Endothelial cell of umbilical vein (primary cell): ENCODE measurements at regions not wholly inside any gene's neighbourhood (a gene's known extent, or its start where the extent isn't known, plus 50 kb on each side); places are given as distances from the start of the nearest gene placed in this dataset.

Source experiments
- BruUV-seq: library from RNA; stranded (reverse); fragments of 400-500 nt; replicated peaks from 2 replicates; lab custom pipeline; 2021; lab: Mats Ljungman, UMichigan
- CTCF ChIA-PET: fragments of 300-600, 350-600 bp; sonication (Branson Sonifier 250); formaldehyde crosslinking; loops from one replicate; lab custom pipeline; 2021; ENCODE audit warnings: antibody characterized with exemption, inconsistent platforms; lab: Charles Lee
- POLR2A ChIA-PET: fragments of 300-600, 350-600 bp; sonication (Branson Sonifier 250); formaldehyde crosslinking; loops from one replicate; lab custom pipeline; 2021; ENCODE audit warnings: antibody characterized with exemption, inconsistent platforms; lab: Charles Lee
- DNase-seq: peaks from one replicate; pipeline ENCODE4 v3.0.0-alpha.2; 2011; ENCODE audit warnings: low read depth, low spot score
- FAIRE-seq: peaks from 2 replicates; lab custom pipeline; 2011; peaks lifted over from hg19 to GRCh38; lab: Jason Lieb, UNC
- H2AFZ ChIP-seq: 2 replicates; pipeline ENCODE4 v1.6.0; 2012; ENCODE audit warnings: low read depth, low read length, control low read depth, inconsistent platforms
- H3K27ac ChIP-seq: 2 replicates; pipeline ENCODE4 v1.5.1; 2011; ENCODE audit warnings: low read depth, mild to moderate bottlenecking, control low read depth, low read length, moderate library complexity; ENCODE audit not compliant: insufficient read depth
- H3K27me3 ChIP-seq, 2 experiments: 2 replicates each; pipeline versions ENCODE4 v1.6.0 to v1.6.1; 2011; ENCODE audit warnings: low read length in 2 of 2, mixed read lengths in 1 of 2; ENCODE audit not compliant: control insufficient read depth in 2 of 2, insufficient read depth in 2 of 2
- H3K36me3 ChIP-seq, 2 experiments: 2 replicates in 1 of 2; 3 replicates in 1 of 2; pipeline ENCODE4 v1.5.1; 2011; ENCODE audit warnings: low read length in 2 of 2, mild to moderate bottlenecking in 1 of 2, moderate library complexity in 1 of 2; ENCODE audit not compliant: control insufficient read depth in 2 of 2, insufficient read depth in 2 of 2; ENCODE audit errors: extremely low read depth in 1 of 2
- H3K4me1 ChIP-seq: 3 replicates; pipeline ENCODE4 v1.5.1; 2011; ENCODE audit warnings: mild to moderate bottlenecking, low read length; ENCODE audit not compliant: control insufficient read depth, insufficient read depth; ENCODE audit errors: extremely low read depth
- H3K4me2 ChIP-seq: 2 replicates; pipeline ENCODE4 v1.6.1; 2011; ENCODE audit warnings: low read length, control low read depth, mixed read lengths; ENCODE audit not compliant: insufficient read depth
- H3K4me3 ChIP-seq, 3 experiments: fragments of 200-600 bp in 1 of 3; sonication (generic), shearing (Covaris generic) in 1 of 3; replicated peaks in 1 of 3; 2 replicates each; pipeline ENCODE4 v1.5.1; 2011 to 2016; ENCODE audit warnings: control low read depth in 3 of 3, low read length in 3 of 3, mild to moderate bottlenecking in 2 of 3, inconsistent platforms in 1 of 3, low read depth in 1 of 3, moderate library complexity in 1 of 3; ENCODE audit not compliant: insufficient read depth in 1 of 3
- H3K79me2 ChIP-seq: 2 replicates; pipeline ENCODE4 v1.6.0; 2012; ENCODE audit warnings: low read length, inconsistent platforms; ENCODE audit not compliant: control insufficient read depth, insufficient read depth
- H3K9ac ChIP-seq: replicated peaks from 2 replicates; pipeline ENCODE3; 2011; ENCODE audit warnings: low read length, control low read depth; ENCODE audit not compliant: insufficient read depth; ENCODE audit errors: extremely low read depth
- H3K9me1 ChIP-seq: replicated peaks from 3 replicates; pipeline ENCODE4 v1.6.0; 2011; ENCODE audit warnings: mild to moderate bottlenecking, low read length; ENCODE audit not compliant: control insufficient read depth, insufficient read depth; ENCODE audit errors: extremely low read depth
- H3K9me3 ChIP-seq: replicated peaks from 2 replicates; pipeline ENCODE4 v1.5.1; 2012; ENCODE audit warnings: low read length, inconsistent platforms; ENCODE audit not compliant: control insufficient read depth, insufficient read depth
- H4K20me1 ChIP-seq: replicated peaks from 2 replicates; pipeline ENCODE3; 2011; ENCODE audit warnings: mild to moderate bottlenecking, low read length; ENCODE audit not compliant: control insufficient read depth, insufficient read depth; ENCODE audit errors: extremely low read depth
- EZH2 ChIP-seq: IDR thresholded peaks from 2 replicates; pipeline ENCODE4 v1.6.1; 2012; ENCODE audit warnings: borderline replicate concordance, low read depth, mild to moderate bottlenecking, moderate library complexity, low read length, inconsistent platforms; ENCODE audit not compliant: severe bottlenecking
- FOS ChIP-seq: IDR thresholded peaks from 2 replicates; pipeline ENCODE4 v1.6.1; 2011; ENCODE audit warnings: mild to moderate bottlenecking, low read length, moderate library complexity, borderline replicate concordance; ENCODE audit not compliant: insufficient read depth
- GATA2 ChIP-seq: IDR thresholded peaks from 2 replicates; pipeline ENCODE4 v1.7.0; 2011; ENCODE audit warnings: low read depth, mild to moderate bottlenecking, moderate library complexity, mixed read lengths, low read length; ENCODE audit not compliant: insufficient read length, insufficient read depth
- JUN ChIP-seq: IDR thresholded peaks from 2 replicates; pipeline ENCODE4 v1.6.1; 2011; ENCODE audit warnings: borderline replicate concordance, low read depth; ENCODE audit not compliant: insufficient read length, insufficient read depth
- MAX ChIP-seq: IDR thresholded peaks from 2 replicates; pipeline ENCODE4 v1.6.1; 2011; ENCODE audit not compliant: insufficient read depth, insufficient read length
- MYC ChIP-seq: IDR thresholded peaks from one replicate; pipeline ENCODE4 v1.6.1; 2011; ENCODE audit warnings: mild to moderate bottlenecking, low read depth, low read length
- POLR2A ChIP-seq: IDR thresholded peaks from 2 replicates; pipeline ENCODE4 v1.6.1; 2012; ENCODE audit warnings: low read depth, mild to moderate bottlenecking, control low read depth, low read length
- POLR2AphosphoS5 ChIP-seq: IDR thresholded peaks from 2 replicates; pipeline ENCODE4 v1.6.1; 2012; ENCODE audit warnings: low read depth, mild to moderate bottlenecking, control low read depth, low read length, moderate library complexity; ENCODE audit not compliant: insufficient read depth
- dilution Hi-C: fragments of 300-500 bp; cut with MboI; formaldehyde crosslinking; loops from one replicate; pipeline ENCODE4 v1.15.0; 2019; ENCODE audit warnings: low sequenced_read_pairs; ENCODE audit not compliant: extremely low pct_ligation_motif_present
- intact Hi-C: fragments of 100-400 bp; cut with micrococcal nuclease; formaldehyde crosslinking; loops from one replicate; pipeline ENCODE4 v1.10.0; 2022
- TF ChIP-seq, protein P1 (sequence below), 2 donors: IDR thresholded peaks; 1 replicate in 1 of 2; 2 replicates in 1 of 2; pipeline ENCODE4 v1.5.1; 2011; ENCODE audit warnings: low read length in 2 of 2, mild to moderate bottlenecking in 2 of 2, moderate library complexity in 2 of 2, control low read depth in 1 of 2, inconsistent platforms in 1 of 2, low read depth in 1 of 2; ENCODE audit not compliant: insufficient read depth in 1 of 2; ENCODE audit errors: extremely low read depth in 1 of 2

DNA sequence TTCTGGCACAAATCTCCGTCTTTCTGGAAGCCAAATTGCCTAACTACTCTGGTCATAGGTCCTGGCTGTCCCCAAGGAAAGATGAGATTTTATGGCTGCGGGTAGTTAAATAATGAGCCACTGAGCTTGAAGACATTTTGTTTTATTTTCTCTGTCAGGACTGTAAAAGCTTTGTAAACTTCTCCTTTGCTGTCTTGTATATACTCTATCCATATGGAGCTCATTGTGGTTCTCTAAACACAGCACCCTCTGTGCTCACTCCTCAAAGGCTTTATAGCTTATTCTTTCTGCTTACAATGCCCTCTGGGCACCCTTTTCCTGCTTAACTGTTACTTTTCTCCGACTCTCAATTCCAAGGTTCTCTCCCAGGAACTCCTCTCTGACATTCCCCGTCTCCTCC is 209.1 kb downstream of the CMPK2 start:
- ChIA-PET CTCF (no interaction called here), POLR2A (no interaction called here)
- Histone ChIP-seq H3K9ac (no peak overlapping the region), H3K9me1 (no peaks in the 10 kb centered on the region), H3K4me1 (no peaks in the 10 kb centered on the region), H3K9me3 (peaks cover 3% of the 10 kb centered on the region), H3K4me2 (no peak overlapping the region), H3K4me3 (no peak overlapping the region), H2AFZ (no peak overlapping the region), H3K27me3 (no peaks in the 10 kb centered on the region), H4K20me1 (no peaks in the 10 kb centered on the region), H3K36me3 (no peaks in the 10 kb centered on the region), H3K79me2 (no peaks in the 10 kb centered on the region), H3K27ac (no peak overlapping the region)
- intact Hi-C loops (no loop called here), dilution Hi-C loops (no loop called here)
- BruUV-seq, result no TSS peak
- TF ChIP-seq POLR2AphosphoS5 (no peak), POLR2A (no peak), GATA2 (no peak), FOS (no peak), EZH2 (no peak), MAX (no peak), JUN (no peak), MYC (no peak)
- TF ChIP-seq, protein P1, sequence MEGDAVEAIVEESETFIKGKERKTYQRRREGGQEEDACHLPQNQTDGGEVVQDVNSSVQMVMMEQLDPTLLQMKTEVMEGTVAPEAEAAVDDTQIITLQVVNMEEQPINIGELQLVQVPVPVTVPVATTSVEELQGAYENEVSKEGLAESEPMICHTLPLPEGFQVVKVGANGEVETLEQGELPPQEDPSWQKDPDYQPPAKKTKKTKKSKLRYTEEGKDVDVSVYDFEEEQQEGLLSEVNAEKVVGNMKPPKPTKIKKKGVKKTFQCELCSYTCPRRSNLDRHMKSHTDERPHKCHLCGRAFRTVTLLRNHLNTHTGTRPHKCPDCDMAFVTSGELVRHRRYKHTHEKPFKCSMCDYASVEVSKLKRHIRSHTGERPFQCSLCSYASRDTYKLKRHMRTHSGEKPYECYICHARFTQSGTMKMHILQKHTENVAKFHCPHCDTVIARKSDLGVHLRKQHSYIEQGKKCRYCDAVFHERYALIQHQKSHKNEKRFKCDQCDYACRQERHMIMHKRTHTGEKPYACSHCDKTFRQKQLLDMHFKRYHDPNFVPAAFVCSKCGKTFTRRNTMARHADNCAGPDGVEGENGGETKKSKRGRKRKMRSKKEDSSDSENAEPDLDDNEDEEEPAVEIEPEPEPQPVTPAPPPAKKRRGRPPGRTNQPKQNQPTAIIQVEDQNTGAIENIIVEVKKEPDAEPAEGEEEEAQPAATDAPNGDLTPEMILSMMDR (IDR thresholded peaks at IDR 0.05; ENCODE audit: extremely low read depth in 1 of 2, insufficient read depth in 1 of 2, low read depth in 1 of 2, low read length in 2 of 2), result no peak
- FAIRE-seq, result no peak
- DNase-seq, result no peak
